Testis (tissue), 2 donors: ENCODE measurements at regions not wholly inside any gene's neighbourhood (a gene's known extent, or its start where the extent isn't known, plus 50 kb on each side); places are given as distances from the start of the nearest gene placed in this dataset.

ENCODE experiments used
- DNase-seq: peaks from one replicate; pipeline ENCODE4 v3.0.0-alpha.2; 2019
- H3K27ac ChIP-seq, 2 donors: fragments of 200-600 bp; sonication (generic); one replicate each; pipeline ENCODE4 v1.5.1; 2019
- H3K27me3 ChIP-seq: fragments of 200-600 bp; sonication (generic); one replicate; pipeline ENCODE4 v1.5.1; 2019
- H3K36me3 ChIP-seq: fragments of 200-600 bp; sonication (generic); one replicate; pipeline ENCODE4 v1.5.1; 2017; ENCODE audit warnings: low read depth; ENCODE audit errors: missing control alignments
- H3K4me1 ChIP-seq: fragments of 200-600 bp; sonication (generic); one replicate; pipeline ENCODE4 v1.5.1; 2019
- H3K4me3 ChIP-seq, 2 donors: fragments of 200-600 bp; sonication (generic); one replicate each; pipeline ENCODE4 v1.5.1; 2017 to 2019
- H3K9me3 ChIP-seq: fragments of 200-600 bp; sonication (generic); one replicate; pipeline ENCODE4 v1.5.1; 2017
- CTCF ChIP-seq, 3 experiments: fragments of 450-650 bp in 2 of 3; fragments of 200-600 bp in 1 of 3; sonication (generic) in 1 of 3; IDR thresholded peaks; one replicate each; pipeline ENCODE4 v1.5.1; 2016 to 2019; ENCODE audit warnings: antibody characterized with exemption in 3 of 3, mild to moderate bottlenecking in 2 of 3, moderate library complexity in 1 of 3
- POLR2A ChIP-seq: fragments of 450-650 bp; IDR thresholded peaks from one replicate; pipeline ENCODE4 v1.6.1; 2017; ENCODE audit warnings: antibody characterized with exemption, mild to moderate bottlenecking, moderate library complexity
- WGBS, 2 donors: methylation state at CpG; one replicate each; pipeline ENCODE4 v1.1.5; 2018; 5-methylcytosine and 5-hydroxymethylcytosine counted together
- intact Hi-C: fragments of 100-400 bp; cut with DNase I; formaldehyde crosslinking; loops from one replicate; pipeline ENCODE4 v1.15.1; 2023; ENCODE audit warnings: low total_unique reads

- TF ChIP-seq CTCF (IDR thresholded peaks at IDR 0.05), result no peak
- TF ChIP-seq POLR2A, result no peak
- no peak for DNase-seq
- H3K4me3 ChIP-seq, result no peak overlapping the region
- intact Hi-C loops, result no loop called here
- no peaks in the 10 kb centered on the region for H3K36me3 ChIP-seq
- no peak overlapping the region for H3K27ac ChIP-seq
- no peaks in the 10 kb centered on the region for H3K27me3 ChIP-seq
- no peaks in the 10 kb centered on the region for H3K9me3 ChIP-seq
- no peaks in the 10 kb centered on the region for H3K4me1 ChIP-seq
- WGBS, 2 donors, result 41 to 96% methylated on average over 1 of the region's 1 CpG
Measured at GRCh38 chr13:65343898-65344663, 1886.1 kb downstream of the PCDH9 start.

- no peaks in the 10 kb centered on the region for H3K9me3 ChIP-seq
- no peaks in the 10 kb centered on the region for H3K36me3 ChIP-seq
- H3K4me1 ChIP-seq, result no peaks in the 10 kb centered on the region
- no peak for DNase-seq
- H3K4me3 ChIP-seq, result no peak overlapping the region
- TF ChIP-seq POLR2A (no peak), CTCF (IDR thresholded peaks at IDR 0.05) (no peak)
- intact Hi-C loops, result no loop called here
- H3K27me3 ChIP-seq, result no peaks in the 10 kb centered on the region
- H3K27ac ChIP-seq, result no peak overlapping the region
Measured at GRCh38 chr13:65342541-65343337, 1887.4 kb downstream of the PCDH9 start.

- no peak for DNase-seq
- no peaks in the 10 kb centered on the region for H3K4me1 ChIP-seq
- TF ChIP-seq CTCF (IDR thresholded peaks at IDR 0.05) (no peak), POLR2A (no peak)
- no peak overlapping the region for H3K4me3 ChIP-seq
- 77 to 85% methylated on average over 3 of the region's 3 CpGs for WGBS, 2 donors
- intact Hi-C loops, result no loop called here
- no peaks in the 10 kb centered on the region for H3K36me3 ChIP-seq
- H3K9me3 ChIP-seq, result no peaks in the 10 kb centered on the region
- no peaks in the 10 kb centered on the region for H3K27me3 ChIP-seq
- H3K27ac ChIP-seq, result no peak overlapping the region
Measured at GRCh38 chr13:65339241-65339640, 1890.9 kb downstream of the PCDH9 start.

GRCh38 chr13:65336916-65337315, 1893.2 kb downstream of the PCDH9 start:
- no peaks in the 10 kb centered on the region for H3K4me1 ChIP-seq
- no peak for DNase-seq
- H3K27me3 ChIP-seq, result no peaks in the 10 kb centered on the region
- H3K4me3 ChIP-seq, result no peak overlapping the region
- H3K27ac ChIP-seq, result no peak overlapping the region
- intact Hi-C loops, result no loop called here
- no peaks in the 10 kb centered on the region for H3K9me3 ChIP-seq
- TF ChIP-seq CTCF (IDR thresholded peaks at IDR 0.05) (no peak), POLR2A (no peak)
- no peaks in the 10 kb centered on the region for H3K36me3 ChIP-seq
- 54 to 73% methylated on average over 1 of the region's 1 CpG for WGBS, 2 donors
